Heart left ventricle (tissue), 16 donors: ENCODE measurements at regions not wholly inside any gene's neighbourhood (a gene's known extent, or its start where the extent isn't known, plus 50 kb on each side); places are given as distances from the start of the nearest gene placed in this dataset.

Experiments used
- ATAC-seq, 4 donors: fragments of 200-7000 bp; cut with Tn5 transposase; one replicate each; pipeline ENCODE4 v1.9.1; 2020 to 2022; ENCODE audit warnings: moderate library complexity in 4 of 4, mild to moderate bottlenecking in 3 of 4, moderate number of reproducible peaks in 1 of 4
- DNase-seq, 5 donors: peaks; one replicate each; pipeline ENCODE4 v3.0.0-alpha.2; 2020
- H3K27ac ChIP-seq, 12 donors: fragments of 200-600 bp; sonication (generic) in 4 of 12; one replicate each; pipeline versions ENCODE4 v1.5.0 to v1.8.0; 2016 to 2022; ENCODE audit warnings: mild to moderate bottlenecking in 2 of 12
- H3K27me3 ChIP-seq, 9 donors: fragments of 200-600 bp; sonication (generic) in 2 of 9; one replicate each; pipeline versions ENCODE4 v1.5.1 to v1.8.0; 2016 to 2022; ENCODE audit warnings: mild to moderate bottlenecking in 3 of 9
- H3K36me3 ChIP-seq, 9 donors: fragments of 200-600 bp; sonication (generic) in 2 of 9; one replicate each; pipeline versions ENCODE4 v1.5.0 to v1.8.0; 2018 to 2022; ENCODE audit warnings: mild to moderate bottlenecking in 2 of 9
- H3K4me1 ChIP-seq, 12 donors: fragments of 200-600 bp; sonication (generic) in 4 of 12; one replicate each; pipeline versions ENCODE4 v1.5.0 to v1.8.0; 2016 to 2022; ENCODE audit warnings: mild to moderate bottlenecking in 3 of 12
- H3K4me3 ChIP-seq, 12 donors: fragments of 200-600 bp; sonication (generic) in 4 of 12; one replicate each; pipeline versions ENCODE4 v1.5.0 to v1.8.0; 2017 to 2022; ENCODE audit warnings: mild to moderate bottlenecking in 9 of 12, moderate library complexity in 4 of 12
- H3K9me3 ChIP-seq, 12 donors: fragments of 200-600 bp; sonication (generic) in 4 of 12; one replicate each; pipeline versions ENCODE4 v1.5.0 to v1.8.0; 2016 to 2022; ENCODE audit warnings: mild to moderate bottlenecking in 1 of 12
- POLR2A ChIP-seq, 2 donors: fragments of 450-650 bp; IDR thresholded peaks; one replicate each; pipeline ENCODE4 v1.6.1; 2017; ENCODE audit warnings: antibody characterized with exemption in 2 of 2, mild to moderate bottlenecking in 2 of 2, moderate library complexity in 2 of 2
- WGBS, 4 donors: extraction: QIAGEN DNeasy Blood & Tissue Kit in 2 of 4; methylation state at CpG; one replicate each; pipeline versions ENCODE4 v1.1.5 to v1.1.7; 2013 to 2018; 5-methylcytosine and 5-hydroxymethylcytosine counted together
- intact Hi-C, 10 donors: fragments of 100-400 bp; cut with DNase I; formaldehyde crosslinking; loops; one replicate each; pipeline versions ENCODE4 v1.11.1 to v1.14.2; 2022
- TF ChIP-seq, protein P1 (sequence below), 12 donors: fragments of 200-600 bp; sonication (generic) in 4 of 12; IDR thresholded peaks; one replicate each; pipeline versions ENCODE4 v1.5.0 to v1.8.0; 2018 to 2022; ENCODE audit warnings: antibody characterized with exemption in 12 of 12, mild to moderate bottlenecking in 5 of 12
- donor health status: ischemic (EF 13 %, LVEDD 7.1; RV severe dilation, severe dysfunction).
- donor health status: healthy with polysubstance abuse.
- donor health status: DM: no; HTN: yes; CAD: no.
- donor health status: DM: no; HTN: no; CAD: no.
- donor health status: ischemic (EF 25% LVEDD 6.9; RV normal size, moderate dysfunction).
- donor health status: ischemic (EF 25% LVEDD 5.7; RV mildly dilated, moderate dysfunction).
- donor health status: healthy.
- donor health status: DM: yes; HTN: yes; CAD: no.
- donor health status: ischemic (EF 35%, LVEDD 5.7; RV mildly dilated, moderate dysfunction).
- donor health status: nonischemic (EF 11% LVEDD 7.7; RV severe dilation, severe dysfunction).
- donor health status: DM: yes; HTN: yes; CAD: no.
- donor health status: PGD.
- donor health status: ischemic (EF 29% LVEDD 5.4; RV normal size, mild dysfunction).
- donor health status: nonischemic (EF 23%, LVEDD 6.1; RV moderate dilation, normal function).

DNA sequence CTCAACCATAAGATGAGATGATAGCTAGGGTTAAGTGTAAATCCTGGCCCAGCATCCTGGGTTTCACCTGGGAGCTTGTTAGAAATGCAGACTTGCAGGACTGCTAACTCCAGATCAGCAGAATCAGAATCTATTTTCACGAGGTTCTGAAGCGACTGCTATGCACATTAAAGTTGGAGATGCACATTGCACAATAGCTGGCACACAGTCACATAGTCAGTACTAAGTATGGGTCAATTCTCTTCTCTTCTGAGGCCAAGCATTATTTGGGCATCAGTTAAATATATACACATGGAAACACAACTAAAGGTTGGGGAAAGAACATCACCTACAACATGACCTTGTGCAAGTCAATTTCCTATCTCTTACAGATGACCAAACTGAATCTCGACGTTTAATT lies 155.1 kb upstream of the FGF13 start:
- DNase-seq (no peak), ATAC-seq (no peak)
- TF ChIP-seq POLR2A (IDR thresholded peaks at IDR 0.05), result no peak
- TF ChIP-seq, protein P1, sequence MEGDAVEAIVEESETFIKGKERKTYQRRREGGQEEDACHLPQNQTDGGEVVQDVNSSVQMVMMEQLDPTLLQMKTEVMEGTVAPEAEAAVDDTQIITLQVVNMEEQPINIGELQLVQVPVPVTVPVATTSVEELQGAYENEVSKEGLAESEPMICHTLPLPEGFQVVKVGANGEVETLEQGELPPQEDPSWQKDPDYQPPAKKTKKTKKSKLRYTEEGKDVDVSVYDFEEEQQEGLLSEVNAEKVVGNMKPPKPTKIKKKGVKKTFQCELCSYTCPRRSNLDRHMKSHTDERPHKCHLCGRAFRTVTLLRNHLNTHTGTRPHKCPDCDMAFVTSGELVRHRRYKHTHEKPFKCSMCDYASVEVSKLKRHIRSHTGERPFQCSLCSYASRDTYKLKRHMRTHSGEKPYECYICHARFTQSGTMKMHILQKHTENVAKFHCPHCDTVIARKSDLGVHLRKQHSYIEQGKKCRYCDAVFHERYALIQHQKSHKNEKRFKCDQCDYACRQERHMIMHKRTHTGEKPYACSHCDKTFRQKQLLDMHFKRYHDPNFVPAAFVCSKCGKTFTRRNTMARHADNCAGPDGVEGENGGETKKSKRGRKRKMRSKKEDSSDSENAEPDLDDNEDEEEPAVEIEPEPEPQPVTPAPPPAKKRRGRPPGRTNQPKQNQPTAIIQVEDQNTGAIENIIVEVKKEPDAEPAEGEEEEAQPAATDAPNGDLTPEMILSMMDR (IDR thresholded peaks at IDR 0.05), result no peak
- no peak overlapping the region for H3K27ac ChIP-seq
- H3K4me3 ChIP-seq, result no peak overlapping the region
- H3K36me3 ChIP-seq, result no peaks in the 10 kb centered on the region
- H3K27me3 ChIP-seq, result no peaks in the 10 kb centered on the region
- intact Hi-C loops, result no loop called here
- no peaks in the 10 kb centered on the region for H3K9me3 ChIP-seq
- WGBS, 4 donors, result 81 to 91% (median 85%) methylated on average over 4 of the region's 4 CpGs
- H3K4me1 ChIP-seq, result no peaks in the 10 kb centered on the region

DNA sequence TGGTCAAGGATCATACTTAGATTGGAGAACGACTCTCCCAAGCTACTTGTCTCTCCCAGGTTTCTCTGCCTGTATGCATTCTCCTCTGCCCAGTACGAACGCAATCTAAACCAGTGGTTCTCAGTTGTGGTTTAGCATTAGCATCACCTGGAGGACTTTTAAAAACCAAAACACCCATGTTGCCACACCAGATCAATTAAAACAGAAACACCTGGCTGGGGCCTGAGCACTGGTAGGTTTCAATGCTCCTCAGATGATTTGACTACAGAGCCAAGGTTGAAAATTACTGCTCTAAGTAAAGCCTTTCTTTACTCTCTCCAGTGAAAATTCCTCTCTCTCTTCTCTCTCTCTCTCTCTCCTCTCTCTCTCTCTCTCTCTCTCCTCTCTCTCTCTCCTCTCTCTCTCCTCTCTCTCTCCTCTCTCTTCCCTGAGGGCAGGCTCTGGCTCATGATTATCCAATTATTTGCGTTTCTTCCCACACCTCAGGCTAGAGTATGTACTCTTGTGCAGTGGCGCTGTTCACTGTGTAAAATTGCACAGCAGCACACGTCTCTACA lies 153.7 kb upstream of the FGF13 start:
- TF ChIP-seq, protein P1 (IDR thresholded peaks at IDR 0.05), result no peak
- TF ChIP-seq POLR2A (IDR thresholded peaks at IDR 0.05), result no peak
- Histone ChIP-seq H3K27me3 (no peaks in the 10 kb centered on the region), H3K4me1 (no peaks in the 10 kb centered on the region), H3K4me3 (no peak overlapping the region), H3K27ac (no peak overlapping the region), H3K9me3 (no peaks in the 10 kb centered on the region), H3K36me3 (no peaks in the 10 kb centered on the region)
- DNase-seq, result no peak
- ATAC-seq, result no peak
- WGBS, 4 donors, result 74 to 93% (median 85%) methylated on average over 6 of the region's 6 CpGs
- intact Hi-C loops, result no loop called here

DNA sequence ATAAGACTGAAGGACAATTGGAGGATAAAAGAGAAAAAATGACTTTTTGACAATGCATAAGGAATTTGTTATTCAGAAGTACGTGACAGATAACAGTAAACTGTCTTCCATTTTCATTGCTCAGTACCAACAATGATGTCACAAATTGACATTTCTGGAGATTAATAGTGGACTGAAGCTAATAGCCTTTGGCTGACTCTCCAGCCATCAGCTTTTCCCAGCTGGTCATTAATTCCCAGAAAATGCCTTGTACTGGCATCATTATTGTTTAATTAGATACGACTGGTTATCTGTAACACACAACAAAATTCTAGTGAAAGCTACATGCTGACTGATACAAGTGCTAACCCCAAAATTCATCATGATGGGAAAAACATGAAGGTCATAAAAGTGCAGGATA lies 147.9 kb upstream of the FGF13 start:
- Histone ChIP-seq H3K4me3 (no peak overlapping the region), H3K27ac (no peak overlapping the region), H3K9me3 (no peaks in the 10 kb centered on the region), H3K4me1 (no peaks in the 10 kb centered on the region), H3K36me3 (no peaks in the 10 kb centered on the region), H3K27me3 (no peaks in the 10 kb centered on the region)
- intact Hi-C loops, result no loop called here
- DNase-seq (no peak), ATAC-seq (no peak)
- 70 to 74% (median 72%) methylated on average over 2 of the region's 2 CpGs for WGBS, 4 donors
- TF ChIP-seq POLR2A (IDR thresholded peaks at IDR 0.05), result no peak
- TF ChIP-seq, protein P1 (IDR thresholded peaks at IDR 0.05), result no peak

DNA sequence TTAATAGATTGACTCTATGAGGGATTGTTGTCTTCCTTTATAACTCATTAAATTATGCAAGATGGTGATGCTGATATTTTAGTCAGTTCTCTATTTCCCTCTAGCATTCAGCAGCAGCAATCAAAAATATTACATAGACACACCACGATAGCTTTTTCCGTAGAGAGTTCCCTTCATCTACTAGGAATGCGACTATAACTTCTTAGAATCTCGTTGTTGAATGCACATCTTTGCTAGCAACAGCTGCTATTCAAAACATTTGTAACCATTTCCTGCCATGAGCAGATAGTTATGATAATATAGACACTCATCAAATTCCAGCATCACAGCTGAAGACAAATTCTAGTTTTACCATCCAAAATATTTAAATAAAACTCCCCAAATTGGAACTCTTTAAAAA lies 147.4 kb upstream of the FGF13 start:
- no peak for ATAC-seq

More for the DNA sequence above, 147.4 kb upstream of the FGF13 start:
- DNase-seq, result no peak
- no peak overlapping the region for H3K4me3 ChIP-seq
- H3K27me3 ChIP-seq, result no peaks in the 10 kb centered on the region
- H3K36me3 ChIP-seq, result no peaks in the 10 kb centered on the region
- no peaks in the 10 kb centered on the region for H3K4me1 ChIP-seq
- TF ChIP-seq, protein P1 (IDR thresholded peaks at IDR 0.05), result no peak
- no peak for TF ChIP-seq POLR2A (IDR thresholded peaks at IDR 0.05)
- 66 to 71% (median 68%) methylated on average over 4 of the region's 4 CpGs for WGBS, 4 donors
- intact Hi-C loops, result no loop called here
- no peak overlapping the region for H3K27ac ChIP-seq
- no peaks in the 10 kb centered on the region for H3K9me3 ChIP-seq
